Stimulated activated CD8-positive, alpha-beta memory T cell treated with anti-CD3 and anti-CD28 coated beads, Interleukin-4, amount 100 ng/mL, for 24 hours (primary cell): ENCODE measurements at regions not wholly inside any gene's neighbourhood (a gene's known extent, or its start where the extent isn't known, plus 50 kb on each side); places are given as distances from the start of the nearest gene placed in this dataset.

ENCODE experiments used
- DNase-seq: peaks from one replicate; pipeline ENCODE4 v3.0.0-alpha.2; 2020; ENCODE audit warnings: low read depth

DNA sequence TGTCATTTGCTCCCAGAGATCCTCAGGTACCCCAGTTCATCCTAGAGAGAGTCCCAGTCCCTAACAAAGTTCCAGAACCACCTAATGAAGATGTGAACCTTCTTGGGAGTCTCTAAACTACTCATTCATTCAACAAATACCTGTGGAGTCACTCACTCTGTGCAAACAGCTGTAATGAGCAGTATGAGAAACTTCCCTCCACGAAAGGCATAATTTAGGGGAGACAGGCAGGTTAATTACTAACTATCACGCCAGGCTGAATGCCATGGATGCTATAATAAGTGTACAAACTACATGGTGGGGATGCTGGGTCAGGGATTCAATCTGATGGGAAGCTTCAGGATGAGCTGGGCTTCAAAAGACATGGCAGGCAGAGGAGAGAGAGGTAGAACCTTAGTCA is 70.1 kb upstream of the AFDN start:
- no peak for DNase-seq

DNA sequence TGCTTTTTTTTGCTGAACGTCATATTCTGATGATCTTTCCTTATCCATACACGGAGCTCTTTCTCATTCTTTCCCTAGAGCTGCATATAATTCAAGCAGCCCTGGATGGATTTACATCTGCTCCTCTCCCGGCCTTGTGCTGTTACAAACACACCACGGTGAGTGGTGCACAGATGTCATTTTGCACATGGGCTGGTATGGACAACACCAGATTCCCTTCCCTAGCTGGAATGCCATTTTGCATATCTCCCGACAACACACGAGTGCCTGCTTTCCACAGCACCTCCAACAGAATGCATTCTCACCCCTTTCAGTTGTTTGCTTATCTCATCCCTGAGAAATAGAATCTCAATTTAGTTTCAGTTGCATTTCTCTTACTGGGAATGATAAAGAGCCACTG is 69.5 kb upstream of the AFDN start:
- no peak for DNase-seq

DNA sequence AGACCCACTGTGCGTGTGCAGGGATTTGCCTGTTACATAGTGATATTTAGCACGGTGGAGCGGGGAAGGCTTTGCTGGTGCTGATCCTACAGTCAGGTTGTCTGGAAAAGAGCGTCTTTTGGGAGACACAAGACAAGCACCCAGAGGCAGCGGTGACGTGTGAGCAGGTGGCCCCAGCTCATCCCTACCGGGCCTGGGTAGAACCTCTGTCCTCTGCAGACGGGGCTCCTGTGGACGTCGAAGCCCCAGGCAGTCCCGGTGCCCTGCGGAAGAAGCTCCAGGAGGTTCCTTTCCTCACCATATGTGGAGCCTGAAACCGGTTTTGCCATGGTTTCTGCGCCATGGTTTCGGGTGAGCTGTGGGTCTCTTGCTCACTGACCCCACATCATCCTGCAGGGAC is 68.9 kb upstream of the AFDN start:
- no peak for DNase-seq

DNA sequence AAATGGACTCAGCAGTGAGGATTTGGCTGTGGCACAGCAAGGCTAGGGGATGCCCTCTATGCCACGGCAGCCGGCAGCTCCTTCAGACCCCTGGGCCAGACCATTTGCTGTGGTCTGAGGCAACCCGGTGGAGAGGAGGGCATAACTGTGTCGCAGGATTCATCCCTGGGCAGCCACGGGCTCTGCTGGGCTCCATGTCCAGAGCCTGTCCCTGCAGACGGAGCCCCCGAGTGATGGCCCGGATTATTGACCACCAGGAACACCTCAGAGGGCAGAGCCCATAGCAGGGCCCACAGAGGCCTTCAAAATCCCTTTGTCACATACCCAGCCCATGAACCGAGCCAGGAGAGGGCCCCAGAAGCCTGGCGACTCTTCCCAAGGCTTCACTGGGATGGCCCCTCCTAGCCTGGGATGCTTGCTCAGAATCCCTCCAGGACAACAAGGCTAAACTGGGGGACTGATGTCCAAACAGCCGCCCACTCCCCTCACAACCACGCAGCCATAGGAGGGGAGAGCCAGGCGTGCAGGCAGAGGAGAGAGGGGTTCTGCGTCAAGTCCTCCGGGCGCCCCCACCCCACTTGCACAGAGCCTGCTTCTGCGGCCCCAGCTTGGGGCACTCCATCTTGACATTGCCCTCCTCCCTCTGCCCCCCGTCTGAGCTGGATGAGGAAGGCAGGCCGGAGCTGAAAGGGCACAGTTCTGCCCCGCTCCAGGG is 68.2 kb upstream of the AFDN start:
- DNase-seq: no peak

DNA sequence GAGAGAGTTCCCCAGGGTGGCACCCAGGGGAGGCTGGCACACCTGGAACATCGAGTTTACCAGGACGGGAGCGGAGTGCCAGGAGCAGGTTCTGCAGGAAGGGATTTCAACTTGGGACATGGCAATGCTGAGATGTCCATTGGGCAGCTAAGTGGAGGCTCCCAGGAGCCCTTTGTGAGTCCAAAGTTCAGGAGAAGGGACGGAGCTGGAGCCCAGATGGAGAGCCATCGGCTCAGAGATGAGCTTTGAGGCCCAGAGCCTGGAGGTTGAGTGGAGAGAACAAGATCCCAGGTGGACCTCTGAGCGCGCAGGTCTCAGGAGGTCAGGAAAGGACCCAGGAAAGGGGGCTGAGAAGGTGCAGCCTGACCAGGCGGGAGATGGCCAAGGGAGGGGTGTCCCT is 67.5 kb upstream of the AFDN start:
- DNase-seq: no peak

DNA sequence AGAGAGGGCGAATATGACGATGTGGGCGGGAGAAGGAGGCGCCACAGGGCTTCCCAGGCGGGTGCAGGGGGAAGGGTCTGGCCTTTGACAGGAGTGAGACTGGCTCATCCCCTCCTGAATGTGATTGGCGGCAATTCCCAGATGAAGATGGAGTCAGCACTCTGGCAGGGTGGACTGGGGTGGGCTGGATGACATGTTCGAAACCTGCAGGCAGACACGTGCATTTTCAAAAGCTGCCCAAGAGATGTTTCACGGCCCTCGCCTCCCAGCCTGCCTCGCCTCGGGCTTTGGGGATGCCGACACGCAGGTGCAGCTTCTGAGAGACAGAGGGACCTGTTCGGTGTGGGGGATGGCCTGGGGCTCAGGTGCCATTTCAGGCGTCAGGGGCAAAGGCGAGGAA is 66.8 kb upstream of the AFDN start:
- no peak for DNase-seq

DNA sequence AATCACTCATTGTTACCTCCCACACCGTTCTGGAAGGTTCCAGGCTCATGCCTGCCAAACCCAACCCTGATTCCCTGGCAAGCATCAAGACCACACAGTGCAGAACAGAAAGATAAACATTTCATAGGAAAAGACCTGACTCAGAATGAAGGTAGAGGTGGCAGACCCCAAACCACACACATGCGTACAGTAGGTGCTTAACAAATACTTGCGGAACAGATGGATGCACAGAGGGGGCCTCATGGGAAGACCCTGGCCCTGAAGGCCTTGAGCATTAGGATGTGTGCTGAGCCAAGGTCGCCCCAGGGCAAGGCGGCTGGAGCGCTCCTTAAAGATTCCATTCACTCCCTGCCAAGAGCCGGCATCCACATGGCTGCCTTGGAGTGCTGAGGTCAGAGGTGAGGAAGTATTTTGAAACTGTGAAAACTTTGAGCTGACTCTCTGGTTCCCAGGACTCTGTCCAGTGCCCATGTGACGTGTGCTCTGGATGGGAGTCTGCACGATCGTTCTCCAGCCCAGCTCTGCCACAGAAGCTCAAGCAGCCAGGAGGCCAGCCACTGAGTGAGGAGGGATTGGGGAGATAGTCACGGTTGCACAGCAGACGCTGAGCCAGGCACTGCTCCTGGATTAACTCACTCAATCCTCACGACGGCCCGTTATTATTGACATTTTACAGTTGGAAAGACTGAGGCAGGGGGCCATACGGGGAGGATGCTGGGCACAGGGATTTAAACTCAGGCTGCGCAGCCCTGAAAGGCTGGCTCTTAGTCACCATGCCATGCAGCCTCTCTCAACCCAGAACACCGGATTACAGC is 65.5 kb upstream of the AFDN start:
- DNase-seq: no peak

DNA sequence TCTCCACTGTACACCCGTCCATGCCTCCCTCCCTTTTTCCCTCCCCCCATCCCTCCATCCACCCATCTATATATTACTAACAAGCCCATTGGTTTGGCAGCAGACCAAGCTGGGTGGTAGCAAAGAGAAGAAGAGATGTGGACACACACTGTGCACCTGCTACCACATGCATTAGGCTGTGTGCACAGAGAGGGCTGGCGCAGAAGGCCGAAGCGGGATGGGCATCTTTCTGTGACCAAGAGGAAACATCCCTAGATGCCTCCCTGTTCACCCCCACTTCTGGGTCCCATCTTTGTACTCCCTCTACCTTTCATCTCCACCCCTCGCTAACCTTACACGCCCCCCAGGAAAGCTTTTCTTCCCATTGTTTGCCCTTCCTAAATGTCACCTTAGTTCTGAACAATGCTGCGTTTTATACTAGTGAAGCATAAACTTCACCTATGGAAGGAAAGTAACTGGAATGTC is 64.9 kb upstream of the AFDN start:
- DNase-seq: no peak

DNA sequence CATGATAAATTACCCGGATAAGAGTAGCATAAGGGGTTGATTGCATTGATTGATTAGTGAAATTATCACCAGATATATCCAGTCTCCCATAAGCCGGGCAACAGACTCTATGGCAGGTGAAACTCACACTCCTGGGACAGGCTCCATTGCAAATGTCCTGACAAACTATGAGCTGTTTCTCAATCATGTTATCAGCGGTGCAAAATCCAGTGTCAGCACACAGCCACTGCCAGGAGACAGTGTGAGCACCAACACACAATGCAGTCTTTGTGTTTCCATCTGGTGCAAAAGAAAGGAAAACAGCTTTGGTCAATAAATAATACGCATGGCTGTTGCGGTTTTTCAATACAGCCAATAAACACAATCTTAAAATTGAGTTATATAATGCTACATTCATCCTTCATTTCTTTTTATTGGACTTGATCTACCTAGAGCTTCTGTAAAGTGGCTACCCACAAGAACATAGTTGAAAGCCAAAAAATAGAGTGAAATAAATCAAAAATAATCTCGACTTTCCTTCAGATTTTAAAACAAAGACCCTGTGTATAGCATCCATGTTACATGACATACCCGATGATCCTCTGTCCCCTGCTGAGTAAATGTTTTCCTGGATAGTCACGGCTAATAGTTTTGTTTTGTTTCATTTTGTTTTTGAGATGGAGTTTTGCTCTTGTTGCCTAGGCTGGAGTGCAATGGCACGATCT is 64.3 kb upstream of the AFDN start:
- DNase-seq: no peak

DNA sequence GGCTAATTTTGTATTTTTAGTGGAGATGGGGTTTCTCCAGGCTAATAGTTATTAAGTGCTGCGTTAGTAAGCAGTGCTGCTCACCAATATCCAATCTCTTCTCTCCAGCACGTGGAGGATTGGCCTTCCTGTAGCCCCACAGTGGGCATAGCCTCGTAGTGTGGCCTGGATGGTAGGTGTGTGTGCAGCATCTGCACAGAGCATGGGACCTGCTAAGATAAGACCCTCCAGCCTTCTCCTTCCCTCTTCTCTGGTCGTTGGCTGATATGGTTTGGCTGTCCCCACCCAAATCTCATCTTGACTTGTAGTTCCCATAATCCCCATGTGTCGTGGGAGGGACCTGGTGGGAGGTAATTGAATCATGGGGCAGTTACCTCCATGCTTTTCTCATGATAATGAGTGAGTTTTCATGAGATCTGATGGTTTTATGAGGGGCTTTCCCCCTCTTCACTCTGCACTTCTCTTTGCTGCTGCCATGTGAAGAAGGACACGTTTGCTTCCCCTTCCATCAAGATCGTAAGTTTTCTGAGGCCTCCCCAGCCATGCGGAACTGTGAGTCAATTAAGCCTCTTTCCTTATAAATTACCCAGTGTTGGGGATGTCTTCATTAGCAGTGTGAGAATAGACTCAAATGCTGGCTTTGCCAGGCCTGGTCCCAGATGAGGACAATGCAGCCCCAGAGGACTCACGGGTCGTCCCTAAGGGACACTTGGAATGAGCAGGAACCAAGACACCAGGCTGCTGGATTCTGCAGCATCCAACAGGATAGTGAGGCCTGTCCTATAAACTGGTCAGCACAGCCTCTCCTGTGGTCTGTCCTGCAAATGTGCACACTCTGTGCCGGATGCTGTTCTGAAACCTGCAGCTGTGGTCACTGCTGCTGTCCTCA is 63.4 kb upstream of the AFDN start:
- no peak for DNase-seq

DNA sequence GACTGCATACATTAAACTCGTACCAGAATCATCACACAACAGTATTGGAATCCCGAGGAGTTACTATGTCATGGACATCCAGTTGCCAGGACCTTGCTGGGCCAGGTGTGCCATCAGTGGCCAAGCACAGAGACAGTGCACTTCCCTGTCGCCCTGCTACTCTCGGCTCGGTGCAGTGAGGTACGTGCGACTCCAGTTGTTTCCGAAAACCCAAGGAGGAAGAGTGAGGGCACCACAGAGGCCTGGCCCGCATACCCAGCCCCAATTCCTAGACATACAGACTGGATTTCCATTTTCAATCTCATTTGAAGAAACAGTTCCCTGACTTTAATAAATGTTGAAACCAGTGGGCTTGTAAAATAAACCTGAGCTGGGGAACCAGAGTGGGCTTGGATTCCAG is 62.5 kb upstream of the AFDN start:
- DNase-seq: no peak

DNA sequence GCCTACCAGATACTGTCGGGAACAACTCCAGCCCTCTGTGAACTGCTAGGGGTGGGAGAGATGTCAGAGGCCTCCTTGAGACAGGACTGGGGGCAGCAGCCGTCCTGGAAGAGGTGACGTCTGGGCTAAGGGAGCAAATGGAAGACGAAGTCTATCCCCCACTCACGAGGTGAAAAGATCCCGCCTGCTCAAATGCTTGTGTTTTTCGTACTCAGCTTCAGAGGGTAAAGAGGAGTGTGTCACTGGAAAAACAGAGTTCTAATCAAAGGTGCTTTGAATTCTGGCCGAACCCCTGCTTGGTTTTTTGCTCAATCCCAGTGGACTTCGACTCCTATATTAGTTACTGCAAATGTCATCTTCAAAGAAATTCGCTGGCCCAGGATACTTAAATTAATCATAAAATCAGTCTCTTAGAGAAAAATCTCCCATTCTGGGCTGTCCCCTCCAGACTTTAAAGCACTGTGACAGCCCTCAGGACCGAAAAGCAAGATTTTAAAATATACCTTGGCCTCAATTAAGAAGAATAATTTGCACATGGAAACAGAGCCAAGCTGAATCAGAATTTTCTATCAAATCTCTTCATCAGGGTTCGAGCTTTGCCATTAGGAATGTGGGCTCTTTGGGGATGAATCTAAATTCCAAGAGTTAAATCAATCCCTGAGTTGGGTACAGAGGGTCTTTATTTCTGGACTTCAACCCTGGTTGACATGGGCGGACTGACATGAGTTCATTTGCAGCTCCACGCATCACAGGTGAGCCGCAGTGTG is 61.8 kb upstream of the AFDN start:
- no peak for DNase-seq

DNA sequence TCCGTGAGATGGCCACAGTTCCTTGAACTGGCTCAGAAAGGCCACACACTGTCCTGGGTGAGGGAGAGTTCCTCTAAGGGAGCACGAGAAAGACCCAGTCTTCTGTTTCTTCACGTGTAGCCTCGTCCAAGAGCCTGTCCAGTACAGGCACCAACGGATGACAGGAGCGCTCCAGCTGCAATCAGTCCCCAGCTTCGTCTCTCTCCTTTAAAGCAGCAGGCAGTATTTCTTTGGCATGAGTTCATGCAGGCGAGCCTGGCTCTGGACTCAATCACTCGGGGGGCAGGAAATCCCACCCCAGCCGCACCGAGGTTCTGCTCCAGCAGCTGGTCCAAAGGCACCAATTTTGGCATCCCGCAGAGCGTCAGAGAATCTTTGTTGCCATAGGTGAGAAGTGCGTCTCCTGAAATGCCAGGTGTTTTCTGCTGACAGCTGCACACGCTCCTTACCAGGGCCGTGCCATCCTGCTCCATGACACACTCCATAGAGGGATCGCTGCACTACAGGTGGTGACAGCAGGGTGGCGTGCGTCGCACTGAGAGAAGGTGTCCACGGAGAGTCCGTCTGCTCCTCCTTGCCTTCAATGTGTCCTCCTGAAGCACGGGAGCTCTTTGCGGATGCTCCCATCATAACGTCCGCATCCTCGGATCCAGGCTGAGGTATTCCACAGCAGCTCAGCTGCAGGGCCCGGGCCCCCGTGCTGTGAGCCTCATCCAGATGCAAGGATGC is 59.6 kb upstream of the AFDN start:
- DNase-seq: no peak

DNA sequence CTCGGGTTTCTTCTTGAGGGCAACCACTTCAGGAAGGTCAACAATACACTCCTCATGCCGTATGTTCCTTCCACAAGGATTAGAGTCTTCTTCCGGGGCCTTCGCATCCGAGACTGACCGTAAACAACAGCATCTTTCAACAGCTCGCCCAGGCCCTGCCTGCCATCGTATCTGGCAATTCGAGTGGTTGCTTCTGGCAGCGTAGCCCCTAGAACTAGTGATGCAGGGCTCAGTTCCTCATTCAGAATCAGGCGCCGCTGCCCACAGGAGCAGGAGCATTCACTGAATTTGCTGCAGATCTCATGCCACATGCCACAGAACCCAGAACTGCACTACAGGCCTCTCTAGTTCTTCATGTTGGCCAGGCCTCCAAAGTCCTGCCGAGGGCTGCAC is 59.0 kb upstream of the AFDN start:
- DNase-seq: no peak

DNA sequence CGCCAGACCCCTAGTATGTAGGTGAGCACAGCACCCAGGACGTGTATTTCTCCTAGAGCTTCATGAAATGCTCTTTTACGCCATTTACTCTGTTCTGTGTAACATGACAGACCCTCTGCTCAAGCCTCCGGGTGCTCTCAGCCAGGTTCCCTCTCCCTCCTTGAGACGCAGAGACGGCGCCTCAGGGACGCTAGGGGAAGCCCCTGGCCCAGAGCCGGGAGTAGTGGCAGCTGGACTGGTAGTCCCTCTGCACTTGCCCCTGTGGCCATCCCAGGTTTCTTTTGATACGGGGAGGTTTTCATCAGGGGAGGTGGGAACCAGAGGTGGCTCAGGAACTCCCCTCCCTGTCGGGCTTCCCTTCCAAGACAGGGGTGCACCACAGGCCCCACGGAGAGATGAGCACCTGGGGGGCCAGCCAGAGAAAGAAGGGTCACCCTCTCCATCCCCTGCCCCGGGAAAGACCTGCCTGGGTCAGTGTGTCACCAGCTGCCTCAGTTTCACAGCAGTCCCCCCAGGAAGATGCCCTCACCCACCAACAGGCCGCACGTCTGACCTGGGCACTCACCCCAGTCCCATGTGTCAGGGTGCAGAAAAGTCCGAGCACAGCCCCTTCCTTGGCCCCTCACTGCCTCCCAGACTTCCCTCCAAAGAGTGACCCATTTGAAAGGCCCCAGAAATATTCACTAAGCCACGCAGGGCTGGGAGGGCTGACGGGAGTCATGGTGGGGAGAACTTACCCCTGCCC is 58.1 kb upstream of the AFDN start:
- DNase-seq: no peak

DNA sequence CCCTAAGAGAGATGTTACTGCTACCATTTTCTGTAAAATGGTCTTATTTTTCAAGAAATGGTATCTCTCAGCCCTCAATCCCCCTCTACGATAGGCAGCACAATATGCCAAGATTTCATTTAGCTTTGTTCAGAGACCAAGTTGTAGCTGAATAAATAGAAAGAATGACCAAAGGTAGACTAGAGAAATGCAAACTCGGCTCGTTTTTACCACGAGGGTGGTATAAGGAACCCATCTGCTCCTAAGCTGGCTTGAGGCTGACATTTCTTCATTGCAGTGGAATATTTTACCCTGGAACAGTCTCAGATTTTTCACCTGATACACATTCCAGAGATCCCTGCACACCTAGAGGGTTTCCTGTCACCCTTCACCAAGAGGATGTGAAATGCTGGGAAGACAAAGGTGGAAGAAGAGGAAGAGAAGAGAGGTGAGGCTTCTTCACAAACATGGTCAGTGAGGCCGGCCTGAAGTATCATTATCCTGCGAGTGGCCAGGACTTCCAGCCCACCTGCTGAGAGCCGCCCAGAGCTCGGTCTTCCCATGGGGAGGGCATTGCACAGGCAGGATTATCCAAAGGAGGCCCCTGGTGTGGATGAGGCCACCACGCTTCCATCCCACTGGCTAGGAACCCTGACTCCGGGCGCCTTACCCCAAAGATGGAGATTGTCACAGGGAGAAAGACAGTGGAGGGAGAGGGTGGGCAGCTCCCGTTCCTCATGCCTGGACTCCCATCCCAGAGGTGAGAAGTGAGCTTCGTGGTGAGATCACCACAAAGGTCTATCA is 57.1 kb upstream of the AFDN start:
- DNase-seq: no peak

DNA sequence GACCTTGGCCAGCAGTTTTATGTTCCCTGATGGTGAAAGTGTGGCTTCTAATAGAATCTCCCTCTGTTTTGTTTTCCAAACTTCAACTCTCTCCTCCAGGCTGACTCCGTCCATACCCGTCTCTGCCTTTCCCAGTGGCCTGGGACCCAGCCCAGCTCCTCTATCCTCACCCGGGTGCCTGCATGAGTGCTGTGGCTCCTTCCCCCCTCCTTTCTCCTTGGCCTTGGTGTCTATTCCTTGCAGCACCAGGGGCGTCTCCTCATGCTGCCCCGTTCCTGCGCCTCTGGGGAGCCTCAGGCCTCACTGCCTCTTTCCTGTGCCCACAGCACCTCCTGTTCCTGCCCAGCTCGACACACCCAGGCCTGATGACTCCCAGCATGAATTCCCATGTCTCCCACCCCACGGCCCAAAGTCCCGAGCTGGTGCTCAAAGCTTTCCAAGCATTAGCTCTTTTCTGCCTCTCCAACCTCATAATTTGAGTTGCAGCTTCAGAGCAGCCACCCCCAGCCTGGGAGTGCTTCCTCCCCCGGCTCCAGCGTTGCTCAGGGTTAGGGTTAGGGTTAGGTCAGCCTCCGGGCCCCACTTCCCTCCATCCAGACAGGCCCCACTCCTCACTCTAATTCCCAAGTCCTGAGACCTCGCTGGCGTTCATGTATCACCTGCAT is 56.3 kb upstream of the AFDN start:
- no peak for DNase-seq

DNA sequence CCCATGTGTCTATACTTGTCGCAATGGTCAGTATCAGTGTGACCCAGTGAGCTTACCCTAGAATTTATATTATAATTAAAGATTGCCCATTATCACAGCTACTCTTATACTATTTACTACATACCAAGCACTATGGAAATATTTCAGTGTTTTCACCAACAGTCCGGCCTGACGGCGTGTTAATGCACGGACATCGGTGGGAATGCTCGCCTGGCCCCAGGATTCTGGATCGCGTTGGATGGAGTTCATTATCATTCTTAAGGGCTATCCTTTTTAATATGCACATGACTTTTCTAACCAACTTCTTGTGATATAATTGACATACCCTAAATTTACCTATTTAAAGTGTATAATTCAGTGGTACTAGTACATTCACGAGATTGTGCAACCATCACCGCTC is 51.8 kb upstream of the AFDN start:
- no peak for DNase-seq
